ENCODE measurements at regions not wholly inside any gene's neighbourhood (a gene's known extent, or its start where the extent isn't known, plus 50 kb on each side); places are given as distances from the start of the nearest gene placed in this dataset.

GRCh38 chr1:221827307-221827642 is 85.4 kb upstream of the DUSP10 start:
- no peak for TF ChIP-seq CTCF (IDR thresholded peaks at IDR 0.05; ENCODE audit: low read depth, low read length)
- DNase-seq (ENCODE audit: extremely low read depth, low read depth): no peak

- DNase-seq (ENCODE audit: extremely low read depth, low read depth): no peak
- no peak for TF ChIP-seq CTCF (IDR thresholded peaks at IDR 0.05; ENCODE audit: low read depth, low read length)
These were observed 83.0 kb upstream of the DUSP10 start for GRCh38 chr1:221824909-221825308.

GRCh38 chr1:221824025-221824424 is 82.1 kb upstream of the DUSP10 start:
- TF ChIP-seq CTCF (IDR thresholded peaks at IDR 0.05; ENCODE audit: low read depth, low read length): no peak
- no peak for DNase-seq (ENCODE audit: extremely low read depth, low read depth)

GRCh38 chr1:221823561-221823960 is 81.7 kb upstream of the DUSP10 start:
- TF ChIP-seq CTCF (IDR thresholded peaks at IDR 0.05; ENCODE audit: low read depth, low read length): no peak
- no peak for DNase-seq (ENCODE audit: extremely low read depth, low read depth)

- DNase-seq (ENCODE audit: extremely low read depth, low read depth): no peak
- TF ChIP-seq CTCF (IDR thresholded peaks at IDR 0.05; ENCODE audit: low read depth, low read length): no peak
These were observed 81.3 kb upstream of the DUSP10 start for GRCh38 chr1:221823149-221823548.

- no peak for DNase-seq (ENCODE audit: extremely low read depth, low read depth)
- TF ChIP-seq CTCF (IDR thresholded peaks at IDR 0.05; ENCODE audit: low read depth, low read length): no peak
These were observed 80.7 kb upstream of the DUSP10 start for GRCh38 chr1:221822591-221822990.

GRCh38 chr1:221816899-221817298 is 75.0 kb upstream of the DUSP10 start:
- TF ChIP-seq CTCF (IDR thresholded peaks at IDR 0.05; ENCODE audit: low read depth, low read length): no peak
- DNase-seq (ENCODE audit: extremely low read depth, low read depth): no peak
